ENCODE measurements at regions not wholly inside any gene's neighbourhood (a gene's known extent, or its start where the extent isn't known, plus 50 kb on each side); places are given as distances from the start of the nearest gene placed in this dataset.

DNA sequence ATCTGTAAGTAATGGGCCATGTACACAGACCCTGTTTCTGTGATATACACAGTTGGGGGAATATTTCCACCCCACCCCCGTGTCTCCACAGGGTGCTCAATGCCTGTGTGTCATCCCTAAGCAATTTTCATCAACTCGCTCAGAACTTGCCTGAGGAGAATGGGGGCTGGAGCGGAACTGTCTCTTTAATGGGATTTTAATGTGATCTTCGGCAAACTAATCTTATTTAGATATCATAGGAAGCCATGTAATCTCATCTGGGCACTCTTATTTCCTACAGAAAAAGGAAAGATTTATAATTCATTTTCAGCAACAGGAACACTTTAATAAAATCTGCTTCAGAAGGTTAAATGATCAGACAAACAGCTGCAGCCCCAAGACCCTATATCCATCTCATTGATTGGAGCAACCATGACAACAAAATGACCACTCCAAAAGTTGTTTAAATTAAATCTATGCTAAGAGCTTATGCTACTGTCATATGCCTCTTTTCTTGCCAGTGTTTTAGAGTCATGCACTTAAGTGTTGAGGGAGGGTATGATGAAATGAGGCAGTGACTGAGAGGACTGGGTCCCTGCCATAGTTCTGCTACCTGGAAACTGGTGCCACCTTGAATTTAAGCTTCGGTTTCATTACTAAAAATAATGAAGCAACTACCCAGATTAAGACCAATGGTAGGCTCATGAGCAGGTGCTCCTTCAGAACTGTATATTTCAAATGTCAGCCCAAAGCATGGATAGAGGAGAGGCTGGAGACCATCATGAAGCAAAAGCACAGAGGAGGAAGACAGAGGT, 183.1 kb upstream of the DDX18 start:
- intact Hi-C loops (cut with DNase I) = no loop called here
- Histone ChIP-seq H3K9ac (ENCODE audit: low read length in 3 of 3) (no peak overlapping the region), H3K36me3 (ENCODE audit: control insufficient read depth in 2 of 3, insufficient read depth in 3 of 3, low read length in 3 of 3) (no peaks in the 10 kb centered on the region), H3K27ac (ENCODE audit: low read depth in 2 of 2, low read length in 2 of 2) (no peak overlapping the region), H3K4me1 (ENCODE audit: control insufficient read depth in 2 of 3, insufficient read depth in 2 of 3, low read depth in 1 of 3, low read length in 3 of 3) (no peaks in the 10 kb centered on the region), H3K4me3 (ENCODE audit: low read length in 3 of 3) (no peak overlapping the region), H3K9me3 (ENCODE audit: control insufficient read depth in 2 of 3, insufficient read depth in 1 of 3, low read length in 3 of 3) (no peaks in the 10 kb centered on the region), H3K27me3 (ENCODE audit: control insufficient read depth, insufficient read depth, low read length) (no peaks in the 10 kb centered on the region)
- FAIRE-seq (no peak), DNase-seq (no peak)
- TF ChIP-seq, protein P1, sequence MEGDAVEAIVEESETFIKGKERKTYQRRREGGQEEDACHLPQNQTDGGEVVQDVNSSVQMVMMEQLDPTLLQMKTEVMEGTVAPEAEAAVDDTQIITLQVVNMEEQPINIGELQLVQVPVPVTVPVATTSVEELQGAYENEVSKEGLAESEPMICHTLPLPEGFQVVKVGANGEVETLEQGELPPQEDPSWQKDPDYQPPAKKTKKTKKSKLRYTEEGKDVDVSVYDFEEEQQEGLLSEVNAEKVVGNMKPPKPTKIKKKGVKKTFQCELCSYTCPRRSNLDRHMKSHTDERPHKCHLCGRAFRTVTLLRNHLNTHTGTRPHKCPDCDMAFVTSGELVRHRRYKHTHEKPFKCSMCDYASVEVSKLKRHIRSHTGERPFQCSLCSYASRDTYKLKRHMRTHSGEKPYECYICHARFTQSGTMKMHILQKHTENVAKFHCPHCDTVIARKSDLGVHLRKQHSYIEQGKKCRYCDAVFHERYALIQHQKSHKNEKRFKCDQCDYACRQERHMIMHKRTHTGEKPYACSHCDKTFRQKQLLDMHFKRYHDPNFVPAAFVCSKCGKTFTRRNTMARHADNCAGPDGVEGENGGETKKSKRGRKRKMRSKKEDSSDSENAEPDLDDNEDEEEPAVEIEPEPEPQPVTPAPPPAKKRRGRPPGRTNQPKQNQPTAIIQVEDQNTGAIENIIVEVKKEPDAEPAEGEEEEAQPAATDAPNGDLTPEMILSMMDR (IDR thresholded peaks at IDR 0.05; ENCODE audit: borderline replicate concordance, extremely low read depth, insufficient read depth) = no peak

DNA sequence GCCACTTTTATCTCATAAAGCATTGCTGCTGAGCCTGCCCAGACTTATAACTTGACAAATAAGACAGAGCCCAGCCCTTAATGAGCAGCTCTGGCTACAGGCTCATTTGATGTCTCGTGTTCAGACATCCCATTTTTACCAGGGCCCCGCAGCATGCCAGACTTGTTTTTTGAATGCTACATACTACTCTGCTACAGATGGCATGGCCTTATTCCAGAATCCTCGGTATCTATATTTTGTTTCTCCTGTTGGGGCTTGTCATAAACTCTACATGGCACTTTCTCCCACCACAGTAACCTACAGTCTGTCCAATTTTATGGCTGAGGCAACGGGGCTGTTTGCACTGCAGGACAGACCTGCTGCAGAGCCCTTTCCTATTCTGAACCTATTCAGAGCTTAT, 179.0 kb upstream of the DDX18 start:
- H3K9ac ChIP-seq (ENCODE audit: low read length in 3 of 3) = no peak overlapping the region
- H3K36me3 ChIP-seq (ENCODE audit: control insufficient read depth in 2 of 3, insufficient read depth in 3 of 3, low read length in 3 of 3) = no peaks in the 10 kb centered on the region
- DNase-seq (no peak), FAIRE-seq (no peak)
- H3K27ac ChIP-seq (ENCODE audit: low read depth in 2 of 2, low read length in 2 of 2) = no peak overlapping the region
- no peaks in the 10 kb centered on the region for H3K9me3 ChIP-seq (ENCODE audit: control insufficient read depth in 2 of 3, insufficient read depth in 1 of 3, low read length in 3 of 3)
- TF ChIP-seq, protein P1 (IDR thresholded peaks at IDR 0.05; ENCODE audit: borderline replicate concordance, extremely low read depth, insufficient read depth) = no peak
- intact Hi-C loops (cut with DNase I) = no loop called here
- H3K4me3 ChIP-seq (ENCODE audit: low read length in 3 of 3) = no peak overlapping the region
- no peaks in the 10 kb centered on the region for H3K4me1 ChIP-seq (ENCODE audit: control insufficient read depth in 2 of 3, insufficient read depth in 2 of 3, low read depth in 1 of 3, low read length in 3 of 3)
- H3K27me3 ChIP-seq (ENCODE audit: control insufficient read depth, insufficient read depth, low read length) = no peaks in the 10 kb centered on the region

DNA sequence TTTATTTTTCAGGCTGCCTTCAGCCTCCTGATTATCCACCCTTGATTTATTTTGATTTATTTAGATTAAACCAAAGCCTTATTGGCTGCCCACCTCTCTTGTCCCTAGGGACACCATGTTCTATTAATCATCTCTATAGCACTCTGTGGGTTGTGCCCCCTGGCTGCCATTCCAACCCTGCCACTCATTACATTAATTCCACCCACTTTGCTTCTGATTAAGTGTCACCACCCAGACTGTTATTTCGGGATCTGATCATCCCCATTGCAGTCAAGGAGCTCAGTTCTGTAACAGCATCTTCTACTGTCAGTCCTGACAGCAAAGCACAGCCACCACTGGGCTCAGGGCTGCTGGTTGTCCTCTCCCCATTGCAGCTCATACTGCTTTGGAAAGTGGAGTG, 175.1 kb upstream of the DDX18 start:
- DNase-seq (no peak), FAIRE-seq (no peak)
- intact Hi-C loops (cut with DNase I) = no loop called here
- TF ChIP-seq, protein P1 (IDR thresholded peaks at IDR 0.05; ENCODE audit: borderline replicate concordance, extremely low read depth, insufficient read depth) = no peak
- Histone ChIP-seq H3K9me3 (ENCODE audit: control insufficient read depth in 2 of 3, insufficient read depth in 1 of 3, low read length in 3 of 3) (no peaks in the 10 kb centered on the region), H3K36me3 (ENCODE audit: control insufficient read depth in 2 of 3, insufficient read depth in 3 of 3, low read length in 3 of 3) (no peaks in the 10 kb centered on the region), H3K27ac (ENCODE audit: low read depth in 2 of 2, low read length in 2 of 2) (no peak overlapping the region), H3K27me3 (ENCODE audit: control insufficient read depth, insufficient read depth, low read length) (no peaks in the 10 kb centered on the region), H3K9ac (ENCODE audit: low read length in 3 of 3) (no peak overlapping the region), H3K4me1 (ENCODE audit: control insufficient read depth in 2 of 3, insufficient read depth in 2 of 3, low read depth in 1 of 3, low read length in 3 of 3) (no peaks in the 10 kb centered on the region), H3K4me3 (ENCODE audit: low read length in 3 of 3) (no peak overlapping the region)

DNA sequence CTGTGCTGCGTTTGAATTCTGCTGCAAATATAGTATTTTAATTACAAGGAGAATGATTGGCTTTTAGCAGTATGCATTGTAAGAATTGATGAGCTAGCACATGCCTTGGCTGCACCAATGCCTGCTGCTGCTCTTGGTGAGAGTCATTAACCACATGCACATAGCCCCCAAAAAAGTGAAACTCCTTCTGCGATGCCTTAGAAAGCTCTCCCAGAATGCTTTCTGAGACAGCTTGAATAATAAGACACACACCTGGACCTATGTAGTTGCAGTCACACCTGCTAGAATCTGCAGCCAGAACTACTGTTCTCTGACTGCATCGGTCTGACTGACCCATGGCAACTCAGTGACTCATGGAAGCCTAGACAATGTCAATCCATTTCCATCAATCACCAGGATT, 170.1 kb upstream of the DDX18 start:
- Histone ChIP-seq H3K36me3 (ENCODE audit: control insufficient read depth in 2 of 3, insufficient read depth in 3 of 3, low read length in 3 of 3) (no peaks in the 10 kb centered on the region), H3K4me1 (ENCODE audit: control insufficient read depth in 2 of 3, insufficient read depth in 2 of 3, low read depth in 1 of 3, low read length in 3 of 3) (no peaks in the 10 kb centered on the region), H3K27me3 (ENCODE audit: control insufficient read depth, insufficient read depth, low read length) (no peaks in the 10 kb centered on the region), H3K9ac (ENCODE audit: low read length in 3 of 3) (no peak overlapping the region), H3K9me3 (ENCODE audit: control insufficient read depth in 2 of 3, insufficient read depth in 1 of 3, low read length in 3 of 3) (no peaks in the 10 kb centered on the region), H3K27ac (ENCODE audit: low read depth in 2 of 2, low read length in 2 of 2) (no peak overlapping the region), H3K4me3 (ENCODE audit: low read length in 3 of 3) (no peak overlapping the region)
- intact Hi-C loops (cut with DNase I) = no loop called here
- TF ChIP-seq, protein P1 (IDR thresholded peaks at IDR 0.05; ENCODE audit: borderline replicate concordance, extremely low read depth, insufficient read depth) = no peak
- DNase-seq (no peak), FAIRE-seq (no peak)

Data from kidney (tissue), 13 donors.